IPS-15b (cell line): ENCODE measurements at regions not wholly inside any gene's neighbourhood (a gene's known extent, or its start where the extent isn't known, plus 50 kb on each side); places are given as distances from the start of the nearest gene placed in this dataset.

Source experiments
- H3K27me3 ChIP-seq: one replicate; pipeline ENCODE4 v1.6.1; 2013; ENCODE audit warnings: low read length; ENCODE audit not compliant: control insufficient read depth, insufficient read depth
- H3K36me3 ChIP-seq: one replicate; pipeline ENCODE4 v1.6.1; 2013; ENCODE audit warnings: low read length; ENCODE audit not compliant: control insufficient read depth, insufficient read depth
- H3K4me1 ChIP-seq: one replicate; pipeline ENCODE4 v1.6.1; 2013; ENCODE audit warnings: mild to moderate bottlenecking, low read length; ENCODE audit not compliant: control insufficient read depth, insufficient read depth
- H3K4me3 ChIP-seq: one replicate; pipeline ENCODE4 v1.5.1; 2013; ENCODE audit warnings: low read depth, low read length
- H3K9ac ChIP-seq: one replicate; pipeline ENCODE4 v1.6.1; 2013; ENCODE audit warnings: low read depth, mild to moderate bottlenecking, low read length
- H3K9me3 ChIP-seq: one replicate; pipeline ENCODE4 v1.6.1; 2013; ENCODE audit warnings: mild to moderate bottlenecking, low read length; ENCODE audit not compliant: control insufficient read depth, insufficient read depth

DNA sequence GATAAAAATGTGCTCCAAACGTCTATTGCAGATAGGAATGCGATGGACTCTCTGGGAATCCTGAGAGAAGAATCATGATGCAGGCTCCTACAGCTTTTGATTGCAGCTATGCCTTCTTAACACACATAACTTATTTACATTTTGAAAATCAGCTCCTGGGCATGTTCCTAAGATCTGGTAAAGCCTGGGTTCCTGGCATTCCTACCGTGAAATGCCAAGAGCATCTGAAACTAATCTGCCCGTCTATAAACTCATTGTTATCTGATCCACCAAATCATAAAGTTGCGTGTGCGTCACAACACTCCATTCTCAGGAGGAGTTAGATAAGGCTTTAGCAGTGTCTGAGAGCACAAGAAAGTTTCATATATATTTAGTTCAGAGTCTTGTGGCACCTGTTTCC, 79.0 kb upstream of the VGLL3 start:
- Histone ChIP-seq H3K4me3 (no peak overlapping the region), H3K9ac (no peak overlapping the region), H3K27me3 (no peaks in the 10 kb centered on the region), H3K36me3 (no peaks in the 10 kb centered on the region), H3K9me3 (no peaks in the 10 kb centered on the region), H3K4me1 (no peaks in the 10 kb centered on the region)

DNA sequence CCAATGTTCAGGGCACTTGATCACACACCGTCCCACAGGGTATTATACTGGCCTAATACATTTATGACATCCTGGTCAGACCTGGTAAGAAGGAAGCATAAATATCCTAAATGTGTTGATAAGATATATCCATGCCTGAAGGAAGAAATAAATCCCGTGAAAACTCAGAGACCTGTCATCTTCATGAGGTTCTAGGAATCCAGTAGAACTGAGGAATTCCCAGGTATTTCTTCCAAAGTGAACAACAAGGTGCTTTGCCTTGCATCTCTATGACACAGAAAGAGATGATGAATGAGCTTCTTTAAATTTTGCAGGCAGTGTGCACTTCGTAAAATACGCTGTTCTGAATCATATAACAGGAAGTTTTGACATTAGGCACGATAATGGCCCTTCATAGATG, 78.1 kb upstream of the VGLL3 start:
- Histone ChIP-seq H3K9ac (no peak overlapping the region), H3K9me3 (no peaks in the 10 kb centered on the region), H3K36me3 (no peaks in the 10 kb centered on the region), H3K4me1 (no peaks in the 10 kb centered on the region), H3K27me3 (no peaks in the 10 kb centered on the region), H3K4me3 (no peak overlapping the region)

DNA sequence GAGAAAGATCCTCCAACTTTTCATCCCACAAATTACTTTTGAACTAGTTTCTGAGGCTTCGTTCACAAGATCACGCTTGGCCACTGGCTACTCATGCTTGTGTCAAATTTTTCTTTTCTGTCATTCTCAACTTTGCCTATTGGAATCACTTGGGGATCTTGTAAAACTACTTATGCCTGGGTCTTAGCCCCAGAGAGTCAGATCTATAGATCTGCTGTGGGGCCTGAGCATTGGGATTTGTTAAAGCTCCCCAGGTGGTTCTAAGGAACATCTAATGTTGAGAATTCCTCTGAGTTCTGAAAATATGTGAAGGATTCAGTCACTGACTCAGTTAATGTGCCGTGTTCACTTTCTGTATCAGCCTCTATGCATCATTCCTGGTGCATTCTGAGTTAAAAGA, 71.7 kb upstream of the VGLL3 start:
- no peaks in the 10 kb centered on the region for H3K9me3 ChIP-seq
- no peaks in the 10 kb centered on the region for H3K4me1 ChIP-seq
- no peaks in the 10 kb centered on the region for H3K36me3 ChIP-seq
- no peak overlapping the region for H3K9ac ChIP-seq
- no peak overlapping the region for H3K4me3 ChIP-seq
- no peaks in the 10 kb centered on the region for H3K27me3 ChIP-seq

DNA sequence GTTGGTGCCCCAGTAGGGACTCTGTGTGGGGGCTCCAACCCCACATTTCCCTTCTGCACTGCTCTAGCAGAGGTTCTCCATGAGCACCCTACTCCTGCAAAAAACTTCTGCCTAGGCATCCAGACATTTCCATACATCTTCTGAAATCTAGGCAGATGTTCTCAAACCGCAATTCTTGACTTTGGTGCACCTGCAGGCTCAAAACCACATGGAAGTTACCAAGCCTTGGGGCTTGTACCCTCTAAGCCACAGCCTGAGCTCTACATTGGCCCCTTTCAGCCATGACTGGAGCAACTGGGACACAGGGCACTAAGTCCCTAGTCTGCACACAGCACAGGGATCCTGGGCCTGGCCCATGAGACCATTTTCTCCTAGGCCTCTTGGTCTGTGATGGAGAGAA, 66.5 kb upstream of the VGLL3 start:
- Histone ChIP-seq H3K4me1 (no peaks in the 10 kb centered on the region), H3K36me3 (no peaks in the 10 kb centered on the region), H3K4me3 (no peak overlapping the region), H3K9ac (no peak overlapping the region), H3K27me3 (peaks cover 3% of the 10 kb centered on the region), H3K9me3 (no peaks in the 10 kb centered on the region)

DNA sequence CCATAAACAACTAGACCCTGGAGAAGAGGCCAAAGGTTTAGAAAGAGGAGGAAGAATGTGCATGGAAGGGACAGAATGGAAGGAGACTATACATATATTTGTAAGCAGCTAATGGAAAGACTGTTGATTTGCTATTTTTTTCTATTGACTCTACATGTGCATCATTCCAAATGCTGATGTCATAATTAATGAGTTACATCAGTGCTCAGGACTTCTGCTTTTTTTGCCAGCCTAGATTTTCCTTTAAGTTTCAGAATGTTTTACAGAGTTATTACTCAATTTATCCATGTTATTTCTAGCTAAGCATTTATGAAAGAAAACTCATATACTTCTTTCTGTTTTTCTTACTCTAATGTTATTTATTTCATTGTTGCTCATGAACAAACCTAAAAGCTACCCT, 62.6 kb upstream of the VGLL3 start:
- peaks cover 2% of the 10 kb centered on the region for H3K4me1 ChIP-seq
- no peaks in the 10 kb centered on the region for H3K9me3 ChIP-seq
- no peaks in the 10 kb centered on the region for H3K36me3 ChIP-seq
- H3K9ac ChIP-seq: no peak overlapping the region
- H3K27me3 ChIP-seq: peaks cover 13% of the 10 kb centered on the region
- no peak overlapping the region for H3K4me3 ChIP-seq

DNA sequence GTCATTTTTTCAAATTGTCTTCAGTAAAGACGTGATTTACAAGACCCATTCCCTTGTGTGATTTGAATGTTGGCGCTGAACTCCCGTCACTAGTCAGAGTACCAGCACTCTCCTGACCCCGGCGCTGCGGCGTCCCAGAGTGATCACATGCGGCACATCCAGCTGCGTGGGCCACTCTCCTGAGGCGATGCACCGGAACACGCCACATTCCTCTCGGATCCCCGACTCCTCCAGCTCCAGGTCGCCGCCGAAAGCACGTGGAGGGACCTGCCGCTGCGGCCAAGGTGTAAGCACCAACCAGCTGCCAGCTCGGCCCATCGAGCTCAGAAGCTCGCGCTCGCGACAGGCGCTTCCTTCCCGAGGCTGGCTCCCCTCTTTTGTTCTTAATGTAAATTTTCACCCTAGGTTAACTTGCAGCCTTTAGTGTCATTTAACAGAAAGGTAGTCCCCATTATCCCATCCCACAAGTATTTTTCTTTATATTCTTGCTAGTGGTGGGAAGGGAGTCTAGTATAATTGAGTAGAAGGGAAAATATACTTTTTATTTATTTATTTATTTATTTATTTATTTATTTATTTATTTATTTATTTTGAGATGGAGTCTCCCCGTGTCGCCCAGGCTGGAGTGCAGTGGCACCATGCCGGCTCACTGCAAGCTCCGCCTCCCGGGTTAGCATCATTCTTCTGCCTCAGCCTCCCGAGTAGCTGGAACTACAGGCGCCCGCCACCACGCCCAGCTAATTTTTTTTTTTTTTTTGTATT, 61.7 kb upstream of the VGLL3 start:
- Histone ChIP-seq H3K36me3 (no peaks in the 10 kb centered on the region), H3K27me3 (peaks cover 13% of the 10 kb centered on the region), H3K9ac (no peak overlapping the region), H3K4me3 (peak overlapping the region; percentile 18), H3K4me1 (peaks cover 2% of the 10 kb centered on the region), H3K9me3 (no peaks in the 10 kb centered on the region)

DNA sequence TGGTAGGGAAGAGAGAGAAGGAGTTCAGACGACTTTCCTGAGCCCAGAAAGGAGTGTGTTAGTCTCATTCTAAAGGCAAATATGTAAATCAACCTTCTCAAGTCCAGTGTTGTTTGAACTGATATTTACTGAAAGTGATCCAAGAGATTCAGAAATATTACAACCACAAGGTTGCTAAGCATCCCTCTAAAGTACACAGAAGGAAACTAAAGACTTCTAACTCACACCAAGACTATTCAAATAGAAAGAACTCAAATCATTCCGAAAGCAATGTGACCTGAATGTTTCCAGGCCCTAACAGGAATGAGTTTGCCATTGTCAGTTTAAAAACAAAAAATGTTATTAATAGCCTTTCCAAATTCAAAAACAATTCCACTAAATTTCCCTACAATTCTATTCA, 56.9 kb upstream of the VGLL3 start:
- Histone ChIP-seq H3K9me3 (no peaks in the 10 kb centered on the region), H3K27me3 (peaks cover 9% of the 10 kb centered on the region), H3K36me3 (no peaks in the 10 kb centered on the region), H3K9ac (no peak overlapping the region), H3K4me1 (peaks cover 2% of the 10 kb centered on the region), H3K4me3 (no peak overlapping the region)

- Histone ChIP-seq H3K4me3 (no peak overlapping the region), H3K27me3 (no peaks in the 10 kb centered on the region), H3K9ac (no peak overlapping the region), H3K9me3 (no peaks in the 10 kb centered on the region), H3K36me3 (no peaks in the 10 kb centered on the region), H3K4me1 (no peaks in the 10 kb centered on the region)
Measured at GRCh38 chr3:87046241-87046640, 55.3 kb upstream of the VGLL3 start.

- no peaks in the 10 kb centered on the region for H3K4me1 ChIP-seq
- H3K9ac ChIP-seq: no peak overlapping the region
Measured at GRCh38 chr3:87045473-87045872, 54.5 kb upstream of the VGLL3 start.

GRCh38 chr3:87044846-87045245, 53.9 kb upstream of the VGLL3 start:
- H3K9ac ChIP-seq: no peak overlapping the region
- H3K4me3 ChIP-seq: no peak overlapping the region
- no peaks in the 10 kb centered on the region for H3K4me1 ChIP-seq
- H3K36me3 ChIP-seq: no peaks in the 10 kb centered on the region
- no peaks in the 10 kb centered on the region for H3K27me3 ChIP-seq
- no peaks in the 10 kb centered on the region for H3K9me3 ChIP-seq

More at GRCh38 chr3:87045473-87045872, 54.5 kb upstream of the VGLL3 start:
- no peaks in the 10 kb centered on the region for H3K9me3 ChIP-seq
- no peaks in the 10 kb centered on the region for H3K36me3 ChIP-seq
- H3K27me3 ChIP-seq: no peaks in the 10 kb centered on the region
- H3K4me3 ChIP-seq: no peak overlapping the region

DNA sequence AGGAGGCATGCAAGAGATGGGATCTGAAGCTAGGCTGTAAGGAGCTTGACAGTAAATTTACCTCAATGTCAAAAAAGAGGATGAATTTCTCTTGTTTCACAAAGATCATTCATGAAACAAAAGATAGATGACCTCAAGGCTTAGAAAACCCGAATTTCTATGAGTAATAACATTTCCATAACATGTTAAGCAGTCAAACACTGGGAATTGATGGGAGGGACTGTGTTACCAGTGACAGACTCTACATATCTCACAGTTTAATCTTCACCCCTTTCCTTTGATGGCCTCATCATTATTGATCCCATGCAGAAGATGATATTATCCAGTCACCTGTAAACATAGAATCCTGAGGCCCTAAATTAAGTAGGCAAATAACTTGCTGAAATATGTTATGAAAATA, 53.5 kb upstream of the VGLL3 start:
- H3K4me1 ChIP-seq: no peaks in the 10 kb centered on the region
- H3K36me3 ChIP-seq: no peaks in the 10 kb centered on the region
- H3K9ac ChIP-seq: no peak overlapping the region
- H3K9me3 ChIP-seq: no peaks in the 10 kb centered on the region
- H3K4me3 ChIP-seq: no peak overlapping the region
- H3K27me3 ChIP-seq: no peaks in the 10 kb centered on the region

- H3K9me3 ChIP-seq: no peaks in the 10 kb centered on the region
Measured at GRCh38 chr3:87041191-87041590, 50.2 kb upstream of the VGLL3 start.

More at GRCh38 chr3:87041191-87041590, 50.2 kb upstream of the VGLL3 start:
- no peaks in the 10 kb centered on the region for H3K27me3 ChIP-seq
- H3K4me1 ChIP-seq: no peaks in the 10 kb centered on the region
- H3K36me3 ChIP-seq: no peaks in the 10 kb centered on the region
- H3K9ac ChIP-seq: no peak overlapping the region
- H3K4me3 ChIP-seq: no peak overlapping the region
